ENCODE measurements at regions not wholly inside any gene's neighbourhood (a gene's known extent, or its start where the extent isn't known, plus 50 kb on each side); places are given as distances from the start of the nearest gene placed in this dataset.
"Not testable (repeated sequence)": the region's sequence is repeated elsewhere in the genome, so short reads cannot be mapped to it uniquely, and the experiment has no call there.

DNA sequence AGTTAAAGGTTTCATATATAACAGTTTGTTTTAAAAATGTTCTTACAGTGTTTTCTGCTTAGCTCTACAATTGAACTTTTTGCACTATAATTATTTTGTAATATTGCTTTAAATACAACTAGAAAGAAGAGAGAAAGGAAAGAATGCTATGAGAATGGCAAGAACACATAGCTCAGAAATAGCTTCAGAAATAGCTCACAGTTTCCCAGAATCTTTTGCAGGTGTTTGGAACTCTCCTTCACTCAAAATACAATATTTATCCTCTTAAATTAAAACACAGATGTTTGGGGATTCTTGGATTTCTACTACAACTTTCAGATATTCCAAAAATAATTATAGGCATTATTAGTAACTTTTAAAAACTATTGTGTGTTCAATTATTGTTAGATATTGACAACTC is 658.0 kb upstream of the DPPA4 start:
- TF ChIP-seq, protein P1, sequence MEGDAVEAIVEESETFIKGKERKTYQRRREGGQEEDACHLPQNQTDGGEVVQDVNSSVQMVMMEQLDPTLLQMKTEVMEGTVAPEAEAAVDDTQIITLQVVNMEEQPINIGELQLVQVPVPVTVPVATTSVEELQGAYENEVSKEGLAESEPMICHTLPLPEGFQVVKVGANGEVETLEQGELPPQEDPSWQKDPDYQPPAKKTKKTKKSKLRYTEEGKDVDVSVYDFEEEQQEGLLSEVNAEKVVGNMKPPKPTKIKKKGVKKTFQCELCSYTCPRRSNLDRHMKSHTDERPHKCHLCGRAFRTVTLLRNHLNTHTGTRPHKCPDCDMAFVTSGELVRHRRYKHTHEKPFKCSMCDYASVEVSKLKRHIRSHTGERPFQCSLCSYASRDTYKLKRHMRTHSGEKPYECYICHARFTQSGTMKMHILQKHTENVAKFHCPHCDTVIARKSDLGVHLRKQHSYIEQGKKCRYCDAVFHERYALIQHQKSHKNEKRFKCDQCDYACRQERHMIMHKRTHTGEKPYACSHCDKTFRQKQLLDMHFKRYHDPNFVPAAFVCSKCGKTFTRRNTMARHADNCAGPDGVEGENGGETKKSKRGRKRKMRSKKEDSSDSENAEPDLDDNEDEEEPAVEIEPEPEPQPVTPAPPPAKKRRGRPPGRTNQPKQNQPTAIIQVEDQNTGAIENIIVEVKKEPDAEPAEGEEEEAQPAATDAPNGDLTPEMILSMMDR (conservative IDR thresholded peaks at IDR 0.05; ENCODE audit: low read length) = no peak
- DNase-seq (ENCODE audit: low read depth) = no peak
- no peak overlapping the region for H3K4me3 ChIP-seq (ENCODE audit: low read length)

DNA sequence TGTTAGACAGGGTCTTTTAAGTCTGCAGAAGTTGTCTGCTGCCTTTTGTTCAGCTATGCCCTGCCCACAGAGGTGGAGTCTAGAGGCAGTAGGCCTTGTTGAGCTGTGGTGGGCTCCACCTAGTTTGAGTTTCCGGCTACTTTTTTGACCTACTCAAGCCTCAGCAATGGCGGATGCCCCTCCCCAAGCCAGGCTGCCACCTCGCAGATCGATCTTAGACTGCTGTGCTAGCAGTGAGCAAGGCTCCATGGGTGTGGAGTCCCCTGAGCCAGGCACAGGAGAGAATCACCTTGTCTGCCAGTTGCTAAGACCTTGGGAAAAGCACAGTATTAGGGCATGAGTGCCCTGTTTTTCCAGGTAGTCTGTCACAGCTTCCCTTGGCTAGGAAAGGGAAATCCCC is 664.6 kb upstream of the DPPA4 start:
- H3K4me3 ChIP-seq (ENCODE audit: low read length); DNase-seq (ENCODE audit: low read depth): not testable (repeated sequence)

DNA sequence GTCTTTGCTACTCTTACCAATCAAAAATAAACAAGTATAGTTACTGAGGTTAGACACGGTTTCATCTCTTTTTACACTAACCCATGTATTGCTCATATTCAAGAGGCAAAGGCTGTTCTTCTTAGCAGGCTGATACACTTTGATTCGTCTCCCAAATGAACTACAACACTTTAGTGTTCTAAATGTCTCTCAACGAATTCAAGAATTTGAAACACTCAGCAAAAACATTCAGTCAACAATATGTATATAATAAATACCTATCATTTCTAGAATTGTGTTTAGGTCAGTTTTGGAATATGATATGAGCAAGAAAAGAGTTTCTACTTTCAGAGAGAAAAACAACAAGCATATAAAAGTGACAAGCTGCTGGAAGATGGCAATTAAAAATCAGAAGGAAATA is 669.6 kb upstream of the DPPA4 start:
- DNase-seq (ENCODE audit: low read depth) = no peak
- TF ChIP-seq, protein P1 (conservative IDR thresholded peaks at IDR 0.05; ENCODE audit: low read length) = no peak
- H3K4me3 ChIP-seq (ENCODE audit: low read length) = no peak overlapping the region

DNA sequence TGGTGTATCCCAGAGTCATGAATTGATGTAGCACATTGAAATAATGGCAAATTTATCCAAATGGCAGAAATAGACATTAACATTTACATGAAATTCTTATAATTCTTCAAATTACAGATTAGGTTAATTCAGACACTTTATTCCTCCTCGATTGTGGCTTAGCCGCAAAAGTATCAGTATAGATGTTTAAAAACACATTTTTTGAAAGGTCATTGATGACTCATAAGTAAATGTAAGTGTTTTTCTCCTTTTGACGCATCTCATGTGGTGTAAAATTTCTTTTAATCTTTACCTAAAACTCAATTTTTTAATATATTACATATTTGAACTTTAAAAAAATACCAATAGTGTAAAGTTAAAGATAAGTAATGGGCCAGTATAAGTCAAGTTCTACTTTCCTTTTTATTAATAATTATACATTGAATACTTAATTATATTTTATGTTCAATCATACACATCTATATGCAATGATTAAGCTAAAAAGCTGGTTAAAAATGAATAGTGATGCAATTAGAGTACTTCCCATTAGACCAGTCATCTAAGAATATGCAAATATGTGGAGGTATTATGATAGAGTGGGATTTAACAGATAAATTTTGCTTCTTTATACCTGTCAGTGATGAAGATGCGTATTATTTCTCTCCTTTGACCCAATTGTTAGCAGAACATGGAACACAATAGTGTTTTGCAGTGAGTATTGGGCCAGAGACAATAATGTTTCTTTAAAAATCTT is 678.1 kb upstream of the DPPA4 start:
- no peak overlapping the region for H3K4me3 ChIP-seq (ENCODE audit: low read length)
- TF ChIP-seq, protein P1 (conservative IDR thresholded peaks at IDR 0.05; ENCODE audit: low read length) = no peak
- DNase-seq (ENCODE audit: low read depth) = no peak

DNA sequence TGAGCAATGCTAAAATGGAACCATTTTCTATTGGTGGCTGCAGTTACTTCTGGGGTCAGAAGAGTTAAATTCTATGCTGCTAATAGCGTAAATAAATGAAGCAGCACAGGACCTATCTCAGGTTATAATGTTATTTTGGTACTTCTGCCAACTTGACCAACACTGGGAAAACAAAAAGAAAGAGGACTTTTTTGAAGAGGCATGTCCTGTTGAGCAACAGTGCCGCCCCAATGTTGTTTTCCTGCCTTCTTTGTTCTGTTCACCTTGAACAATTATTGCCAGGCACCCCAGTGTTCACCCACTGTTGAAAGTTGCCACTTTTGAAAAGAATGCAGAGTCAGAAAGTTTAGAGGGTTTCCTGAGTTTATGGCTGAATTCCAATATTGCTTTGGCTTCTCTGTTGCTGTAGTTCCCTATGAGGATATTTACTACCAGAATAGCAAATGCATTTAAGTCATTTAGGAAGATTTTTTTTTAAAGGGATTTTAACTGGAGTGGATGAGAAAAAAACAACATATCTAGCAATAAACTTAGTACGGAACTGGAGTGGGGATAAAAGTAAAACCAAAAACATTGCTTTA is 679.0 kb upstream of the DPPA4 start:
- TF ChIP-seq, protein P1 (conservative IDR thresholded peaks at IDR 0.05; ENCODE audit: low read length) = no peak
- DNase-seq (ENCODE audit: low read depth) = no peak
- no peak overlapping the region for H3K4me3 ChIP-seq (ENCODE audit: low read length)

DNA sequence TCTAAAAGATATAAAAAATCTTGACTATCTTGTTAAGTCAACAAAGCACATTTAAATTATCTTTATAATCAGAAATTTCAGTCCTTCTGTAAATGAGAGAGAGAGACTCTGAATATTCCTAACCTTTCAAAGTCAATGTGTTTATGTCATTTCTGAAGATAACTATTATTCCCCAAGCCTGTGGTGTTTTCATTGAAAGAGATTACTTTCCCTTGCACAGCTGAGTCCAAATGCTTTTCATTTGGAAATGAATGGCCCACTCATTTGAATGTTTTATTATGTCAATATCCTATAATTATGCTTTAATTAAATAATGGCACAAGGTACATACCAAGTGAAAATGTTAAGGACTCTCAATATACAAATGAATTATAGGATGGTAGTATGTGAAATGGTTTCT is 680.0 kb upstream of the DPPA4 start:
- no peak overlapping the region for H3K4me3 ChIP-seq (ENCODE audit: low read length)
- TF ChIP-seq, protein P1 (conservative IDR thresholded peaks at IDR 0.05; ENCODE audit: low read length) = no peak
- no peak for DNase-seq (ENCODE audit: low read depth)

DNA sequence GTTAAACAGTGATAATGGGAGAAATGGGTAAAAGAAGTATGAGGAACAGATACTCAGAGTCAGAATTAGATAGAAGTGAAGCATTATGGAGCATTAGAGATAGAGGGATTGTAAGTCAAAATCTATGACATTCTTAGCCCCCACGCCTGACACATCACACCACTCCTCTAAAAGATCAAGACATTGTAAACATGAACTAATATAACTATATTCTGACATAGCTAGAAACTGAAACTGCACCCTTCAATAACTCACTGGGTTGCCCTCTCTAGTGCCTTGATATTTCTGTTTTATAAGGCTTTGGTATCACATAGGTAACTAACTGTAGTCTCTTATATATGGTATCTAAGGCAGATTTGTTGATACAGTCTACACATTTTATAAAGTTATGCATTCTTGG is 684.3 kb upstream of the DPPA4 start:
- no peak overlapping the region for H3K4me3 ChIP-seq (ENCODE audit: low read length)
- TF ChIP-seq, protein P1 (conservative IDR thresholded peaks at IDR 0.05; ENCODE audit: low read length) = no peak
- no peak for DNase-seq (ENCODE audit: low read depth)

DNA sequence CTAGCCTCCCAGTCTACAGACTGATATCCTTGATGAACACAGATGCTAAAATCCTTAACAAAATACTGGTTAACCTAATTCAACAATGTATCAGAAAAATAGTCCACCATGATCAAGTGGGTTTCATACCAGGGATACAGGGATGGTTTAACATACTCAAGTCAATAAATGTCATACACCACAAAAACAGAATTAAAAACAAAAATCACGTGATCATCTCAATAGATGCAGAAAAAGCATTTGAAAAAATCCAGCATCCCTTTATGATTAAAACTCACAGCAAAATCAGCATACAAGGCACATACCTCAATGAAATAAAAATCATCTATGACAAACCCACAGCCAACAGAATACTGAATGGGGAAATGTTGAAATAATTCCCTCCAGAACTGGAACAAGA is 685.7 kb upstream of the DPPA4 start:
- not testable (repeated sequence) for H3K4me3 ChIP-seq (ENCODE audit: low read length); DNase-seq (ENCODE audit: low read depth)
